Loucy (cell line): ENCODE measurements at regions not wholly inside any gene's neighbourhood (a gene's known extent, or its start where the extent isn't known, plus 50 kb on each side); places are given as distances from the start of the nearest gene placed in this dataset.

Experiments used
- EZH2phosphoT487 ChIP-seq: fragments of 200-600 bp; IDR thresholded peaks from 2 replicates; pipeline ENCODE4 v1.6.1; 2018; ENCODE audit warnings: antibody characterized with exemption, mild to moderate bottlenecking, moderate library complexity, borderline replicate concordance
- TF ChIP-seq, protein P1 (sequence below): fragments of 200-600 bp; sonication (generic); conservative IDR thresholded peaks from 2 replicates; pipeline ENCODE4 v1.5.1; 2014; ENCODE audit warnings: mild to moderate bottlenecking, antibody characterized with exemption, low read length

DNA sequence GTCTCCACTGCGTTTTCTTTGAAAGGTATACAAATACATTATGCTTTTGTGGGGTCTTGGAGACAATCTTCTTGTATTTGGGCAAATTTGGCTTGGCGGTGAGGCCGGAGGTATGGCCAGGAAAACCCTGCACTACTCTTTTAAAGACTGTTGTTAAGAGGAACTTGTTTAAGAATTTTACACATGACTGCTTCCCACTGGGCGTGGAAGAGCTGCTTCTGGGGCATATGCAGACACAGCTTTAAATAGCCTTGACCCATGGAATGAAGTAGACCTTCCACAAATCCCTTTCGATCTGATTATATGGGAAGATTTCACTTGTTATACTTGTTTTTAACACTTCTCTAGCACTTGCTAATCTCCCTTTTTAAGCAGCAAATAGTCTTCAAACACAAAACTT is 453.6 kb downstream of the MN1 start:
- TF ChIP-seq, protein P1, sequence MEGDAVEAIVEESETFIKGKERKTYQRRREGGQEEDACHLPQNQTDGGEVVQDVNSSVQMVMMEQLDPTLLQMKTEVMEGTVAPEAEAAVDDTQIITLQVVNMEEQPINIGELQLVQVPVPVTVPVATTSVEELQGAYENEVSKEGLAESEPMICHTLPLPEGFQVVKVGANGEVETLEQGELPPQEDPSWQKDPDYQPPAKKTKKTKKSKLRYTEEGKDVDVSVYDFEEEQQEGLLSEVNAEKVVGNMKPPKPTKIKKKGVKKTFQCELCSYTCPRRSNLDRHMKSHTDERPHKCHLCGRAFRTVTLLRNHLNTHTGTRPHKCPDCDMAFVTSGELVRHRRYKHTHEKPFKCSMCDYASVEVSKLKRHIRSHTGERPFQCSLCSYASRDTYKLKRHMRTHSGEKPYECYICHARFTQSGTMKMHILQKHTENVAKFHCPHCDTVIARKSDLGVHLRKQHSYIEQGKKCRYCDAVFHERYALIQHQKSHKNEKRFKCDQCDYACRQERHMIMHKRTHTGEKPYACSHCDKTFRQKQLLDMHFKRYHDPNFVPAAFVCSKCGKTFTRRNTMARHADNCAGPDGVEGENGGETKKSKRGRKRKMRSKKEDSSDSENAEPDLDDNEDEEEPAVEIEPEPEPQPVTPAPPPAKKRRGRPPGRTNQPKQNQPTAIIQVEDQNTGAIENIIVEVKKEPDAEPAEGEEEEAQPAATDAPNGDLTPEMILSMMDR: no peak
- TF ChIP-seq EZH2phosphoT487: no peak
